CD4-positive, alpha-beta memory T cell (primary cell): ENCODE measurements at regions not wholly inside any gene's neighbourhood (a gene's known extent, or its start where the extent isn't known, plus 50 kb on each side); places are given as distances from the start of the nearest gene placed in this dataset.

Experiments
- CTCF ChIA-PET: fragments of 350-600 bp; sonication (Branson Sonifier 250); formaldehyde crosslinking; loops from one replicate; lab custom pipeline; 2021; ENCODE audit warnings: inconsistent platforms; ENCODE audit not compliant: partially characterized antibody; lab: Charles Lee
- POLR2A ChIA-PET: fragments of 350-600 bp; sonication (Branson Sonifier 250); formaldehyde crosslinking; loops from one replicate; lab custom pipeline; 2021; ENCODE audit not compliant: partially characterized antibody; lab: Charles Lee
- DNase-seq, 5 donors: peaks; one replicate each; pipeline versions ENCODE4 v3.0.0 to v3.0.0-alpha.2; 2020 to 2022; ENCODE audit warnings: mixed read lengths in 1 of 5
- H3K27ac ChIP-seq: one replicate; pipeline ENCODE4 v1.7.0; 2013; ENCODE audit warnings: low read depth, low read length
- H3K27me3 ChIP-seq: 2 replicates; pipeline ENCODE4 v1.7.0; 2013; ENCODE audit warnings: mild to moderate bottlenecking, low read length, moderate library complexity; ENCODE audit not compliant: insufficient read depth
- H3K36me3 ChIP-seq: 2 replicates; pipeline ENCODE4 v1.7.0; 2013; ENCODE audit warnings: mild to moderate bottlenecking, low read length, moderate library complexity; ENCODE audit not compliant: insufficient read depth
- H3K4me1 ChIP-seq: 2 replicates; pipeline ENCODE4 v1.7.0; 2013; ENCODE audit warnings: mild to moderate bottlenecking, low read length, moderate library complexity; ENCODE audit not compliant: insufficient read depth
- H3K4me3 ChIP-seq, 2 donors: one replicate each; pipeline ENCODE4 v1.7.0; 2013; ENCODE audit warnings: low read length in 2 of 2, mild to moderate bottlenecking in 1 of 2
- H3K9me3 ChIP-seq, 2 donors: one replicate each; pipeline ENCODE4 v1.7.0; 2013; ENCODE audit warnings: low read length in 2 of 2, control low read depth in 1 of 2; ENCODE audit not compliant: control insufficient read depth in 1 of 2
- H3K27ac Mint-ChIP-seq, 7 donors: one replicate each; pipeline ENCODE4 v1.8.0; 2020 to 2021; ENCODE audit warnings: mixed read lengths in 7 of 7, mild to moderate bottlenecking in 6 of 7, inconsistent platforms in 3 of 7, moderate library complexity in 3 of 7
- H3K27me3 Mint-ChIP-seq, 2 donors: one replicate each; pipeline ENCODE4 v1.8.0; 2020 to 2021; ENCODE audit warnings: mixed read lengths in 2 of 2
- H3K36me3 Mint-ChIP-seq, 2 donors: one replicate each; pipeline ENCODE4 v1.8.0; 2020 to 2021; ENCODE audit warnings: mixed read lengths in 2 of 2, inconsistent platforms in 1 of 2, mild to moderate bottlenecking in 1 of 2
- H3K4me1 Mint-ChIP-seq, 4 donors: one replicate each; pipeline ENCODE4 v1.8.0; 2020 to 2021; ENCODE audit warnings: mixed read lengths in 4 of 4, mild to moderate bottlenecking in 1 of 4
- H3K4me3 Mint-ChIP-seq, 8 donors: one replicate each; pipeline ENCODE4 v1.8.0; 2020 to 2021; ENCODE audit warnings: mixed read lengths in 8 of 8, mild to moderate bottlenecking in 7 of 8, moderate library complexity in 6 of 8, inconsistent platforms in 3 of 8
- H3K9me3 Mint-ChIP-seq, 8 donors: one replicate each; pipeline ENCODE4 v1.8.0; 2020 to 2021; ENCODE audit warnings: mixed read lengths in 8 of 8, mild to moderate bottlenecking in 5 of 8, inconsistent platforms in 3 of 8, moderate library complexity in 1 of 8
- intact Hi-C: fragments of 100-400 bp; cut with micrococcal nuclease; formaldehyde crosslinking; loops from one replicate; pipeline ENCODE4 v1.15.1; 2023

- POLR2A ChIA-PET, result no interaction called here
- peaks cover 0 to 7% (median 2%) of the 10 kb centered on the region in 8 donors for H3K9me3 Mint-ChIP-seq
- no peak overlapping the region for H3K27ac Mint-ChIP-seq
- Histone ChIP-seq H3K27ac (no peak overlapping the region), H3K36me3 (no peaks in the 10 kb centered on the region), H3K27me3 (no peaks in the 10 kb centered on the region), H3K4me1 (no peaks in the 10 kb centered on the region), H3K9me3 (peaks cover 0 to 3% of the 10 kb centered on the region in 2 donors), H3K4me3 (no peak overlapping the region)
- H3K4me3 Mint-ChIP-seq, result no peak overlapping the region
- no peak for DNase-seq
- H3K4me1 Mint-ChIP-seq, result no peaks in the 10 kb centered on the region
- CTCF ChIA-PET, result no interaction called here
- H3K36me3 Mint-ChIP-seq, result no peaks in the 10 kb centered on the region
- H3K27me3 Mint-ChIP-seq, result no peaks in the 10 kb centered on the region
- intact Hi-C loops, result no loop called here
Observed at GRCh38 chr4:160814726-160815125, 1349.1 kb downstream of the FSTL5 start.

- H3K4me3 ChIP-seq, result no peak overlapping the region
- no peaks in the 10 kb centered on the region for H3K27me3 ChIP-seq
- Mint-ChIP-seq H3K4me3 (no peak overlapping the region), H3K4me1 (no peaks in the 10 kb centered on the region), H3K9me3 (peaks cover 0 to 26% (median 1%) of the 10 kb centered on the region in 8 donors), H3K36me3 (no peaks in the 10 kb centered on the region), H3K27ac (no peak overlapping the region), H3K27me3 (no peaks in the 10 kb centered on the region)
- intact Hi-C loops, result no loop called here
- H3K9me3 ChIP-seq, result peaks cover 0 to 3% of the 10 kb centered on the region in 2 donors
- H3K36me3 ChIP-seq, result no peaks in the 10 kb centered on the region
- ChIA-PET POLR2A (no interaction called here), CTCF (no interaction called here)
- H3K27ac ChIP-seq, result no peak overlapping the region
- no peak for DNase-seq
- no peaks in the 10 kb centered on the region for H3K4me1 ChIP-seq
Observed at GRCh38 chr4:160818571-160818970, 1345.2 kb downstream of the FSTL5 start.

GRCh38 chr4:160819791-160820190 is 1344.0 kb downstream of the FSTL5 start:
- no peaks in the 10 kb centered on the region for H3K36me3 Mint-ChIP-seq
- Histone ChIP-seq H3K4me3 (no peak overlapping the region), H3K36me3 (no peaks in the 10 kb centered on the region), H3K27me3 (no peaks in the 10 kb centered on the region), H3K4me1 (no peaks in the 10 kb centered on the region), H3K27ac (no peak overlapping the region), H3K9me3 (peaks cover 0 to 3% of the 10 kb centered on the region in 2 donors)
- intact Hi-C loops, result no loop called here
- H3K27me3 Mint-ChIP-seq, result no peaks in the 10 kb centered on the region
- POLR2A ChIA-PET, result no interaction called here
- H3K4me3 Mint-ChIP-seq, result no peak overlapping the region
- no peak for DNase-seq
- no peak overlapping the region for H3K27ac Mint-ChIP-seq
- CTCF ChIA-PET, result no interaction called here
- peaks cover 0 to 26% (median 1%) of the 10 kb centered on the region in 8 donors for H3K9me3 Mint-ChIP-seq
- H3K4me1 Mint-ChIP-seq, result no peaks in the 10 kb centered on the region

- Mint-ChIP-seq H3K9me3 (peaks cover 0 to 21% (median 3%) of the 10 kb centered on the region in 8 donors), H3K4me1 (no peaks in the 10 kb centered on the region), H3K27ac (no peak overlapping the region), H3K4me3 (no peak overlapping the region), H3K36me3 (no peaks in the 10 kb centered on the region), H3K27me3 (no peaks in the 10 kb centered on the region)
- Histone ChIP-seq H3K27me3 (no peaks in the 10 kb centered on the region), H3K9me3 (no peaks in the 10 kb centered on the region), H3K4me3 (no peak overlapping the region), H3K27ac (no peak overlapping the region), H3K36me3 (no peaks in the 10 kb centered on the region), H3K4me1 (no peaks in the 10 kb centered on the region)
- DNase-seq, result no peak
- intact Hi-C loops, result no loop called here
- ChIA-PET CTCF (no interaction called here), POLR2A (no interaction called here)
Observed at GRCh38 chr4:160824481-160824880, 1339.3 kb downstream of the FSTL5 start.

- H3K4me1 Mint-ChIP-seq, result no peaks in the 10 kb centered on the region
- H3K36me3 Mint-ChIP-seq, result no peaks in the 10 kb centered on the region
- POLR2A ChIA-PET, result no interaction called here
- intact Hi-C loops, result no loop called here
- H3K9me3 Mint-ChIP-seq, result peaks cover 1 to 15% (median 3%) of the 10 kb centered on the region in 8 donors
- no peak overlapping the region for H3K4me3 Mint-ChIP-seq
- no peaks in the 10 kb centered on the region for H3K27me3 ChIP-seq
- H3K4me1 ChIP-seq, result no peaks in the 10 kb centered on the region
- H3K27ac Mint-ChIP-seq, result no peak overlapping the region
- no peaks in the 10 kb centered on the region for H3K9me3 ChIP-seq
- H3K4me3 ChIP-seq, result no peak overlapping the region
- H3K27me3 Mint-ChIP-seq, result no peaks in the 10 kb centered on the region
- H3K36me3 ChIP-seq, result no peaks in the 10 kb centered on the region
- CTCF ChIA-PET, result no interaction called here
- H3K27ac ChIP-seq, result no peak overlapping the region
- no peak for DNase-seq
Observed at GRCh38 chr4:160825644-160826338, 1338.0 kb downstream of the FSTL5 start.

GRCh38 chr4:160826339-160826679 is 1337.5 kb downstream of the FSTL5 start:
- ChIA-PET POLR2A (no interaction called here), CTCF (no interaction called here)
- H3K27ac ChIP-seq, result no peak overlapping the region
- no peak overlapping the region for H3K4me3 Mint-ChIP-seq
- no peaks in the 10 kb centered on the region for H3K4me1 Mint-ChIP-seq
- H3K36me3 ChIP-seq, result no peaks in the 10 kb centered on the region
- no peak overlapping the region for H3K4me3 ChIP-seq
- no peak overlapping the region for H3K27ac Mint-ChIP-seq
- DNase-seq, result no peak
- no peaks in the 10 kb centered on the region for H3K36me3 Mint-ChIP-seq
- intact Hi-C loops, result no loop called here
- H3K27me3 Mint-ChIP-seq, result no peaks in the 10 kb centered on the region
- peaks cover 1 to 11% (median 3%) of the 10 kb centered on the region in 8 donors for H3K9me3 Mint-ChIP-seq
- no peaks in the 10 kb centered on the region for H3K4me1 ChIP-seq
- no peaks in the 10 kb centered on the region for H3K27me3 ChIP-seq
- H3K9me3 ChIP-seq, result no peaks in the 10 kb centered on the region

- no peaks in the 10 kb centered on the region for H3K27me3 Mint-ChIP-seq
- H3K36me3 Mint-ChIP-seq, result no peaks in the 10 kb centered on the region
- no peak overlapping the region for H3K27ac Mint-ChIP-seq
- ChIA-PET POLR2A (no interaction called here), CTCF (no interaction called here)
- Histone ChIP-seq H3K4me3 (no peak overlapping the region), H3K27me3 (no peaks in the 10 kb centered on the region), H3K27ac (no peak overlapping the region), H3K9me3 (no peaks in the 10 kb centered on the region), H3K36me3 (no peaks in the 10 kb centered on the region), H3K4me1 (no peaks in the 10 kb centered on the region)
- H3K4me1 Mint-ChIP-seq, result no peaks in the 10 kb centered on the region
- DNase-seq, result no peak
- no peak overlapping the region for H3K4me3 Mint-ChIP-seq
- intact Hi-C loops, result no loop called here
- H3K9me3 Mint-ChIP-seq, result peaks cover 0 to 11% (median 3%) of the 10 kb centered on the region in 8 donors
Observed at GRCh38 chr4:160831165-160831922, 1332.5 kb downstream of the FSTL5 start.
